ENCODE measurements at regions not wholly inside any gene's neighbourhood (a gene's known extent, or its start where the extent isn't known, plus 50 kb on each side); places are given as distances from the start of the nearest gene placed in this dataset.
"Not testable (repeated sequence)": the region's sequence is repeated elsewhere in the genome, so short reads cannot be mapped to it uniquely, and the experiment has no call there.

DNA sequence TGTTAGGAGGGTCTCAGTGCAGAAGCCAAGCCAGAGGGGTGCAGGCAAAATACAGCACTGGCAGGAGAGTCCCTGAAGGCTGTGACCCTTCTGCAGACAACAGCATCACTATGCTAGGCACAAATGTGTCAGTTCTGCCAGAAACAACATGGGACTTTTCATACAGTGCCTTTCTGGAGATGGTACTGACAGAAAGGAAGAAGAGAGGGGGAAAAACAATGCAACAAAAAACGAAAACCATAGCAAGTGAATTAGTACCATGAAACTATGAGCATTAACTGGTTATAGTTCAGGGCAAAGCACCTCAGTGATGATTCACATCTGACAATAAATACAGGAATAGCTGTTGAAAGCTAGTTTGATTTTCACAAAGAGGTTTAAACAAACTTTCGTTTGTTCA is 140.8 kb upstream of the NBPF11 start:
- H3K27me3 ChIP-seq (ENCODE audit: insufficient read depth, low read length): peaks cover 4% of the 10 kb centered on the region; the same call in 1 of the 2 replicates
- H3K4me2 ChIP-seq (ENCODE audit: low read length): no peak overlapping the region
- no peaks in the 10 kb centered on the region for H3K36me3 ChIP-seq (ENCODE audit: insufficient read depth, low read length)
- H3K79me2 ChIP-seq (ENCODE audit: insufficient read depth, low read length): no peaks in the 10 kb centered on the region
- H3F3A ChIP-seq (ENCODE audit: insufficient read depth, low read length): no peaks in the 10 kb centered on the region
- no peaks in the 10 kb centered on the region for H3K9me3 ChIP-seq (ENCODE audit: low read length)
- TF ChIP-seq, protein P1, sequence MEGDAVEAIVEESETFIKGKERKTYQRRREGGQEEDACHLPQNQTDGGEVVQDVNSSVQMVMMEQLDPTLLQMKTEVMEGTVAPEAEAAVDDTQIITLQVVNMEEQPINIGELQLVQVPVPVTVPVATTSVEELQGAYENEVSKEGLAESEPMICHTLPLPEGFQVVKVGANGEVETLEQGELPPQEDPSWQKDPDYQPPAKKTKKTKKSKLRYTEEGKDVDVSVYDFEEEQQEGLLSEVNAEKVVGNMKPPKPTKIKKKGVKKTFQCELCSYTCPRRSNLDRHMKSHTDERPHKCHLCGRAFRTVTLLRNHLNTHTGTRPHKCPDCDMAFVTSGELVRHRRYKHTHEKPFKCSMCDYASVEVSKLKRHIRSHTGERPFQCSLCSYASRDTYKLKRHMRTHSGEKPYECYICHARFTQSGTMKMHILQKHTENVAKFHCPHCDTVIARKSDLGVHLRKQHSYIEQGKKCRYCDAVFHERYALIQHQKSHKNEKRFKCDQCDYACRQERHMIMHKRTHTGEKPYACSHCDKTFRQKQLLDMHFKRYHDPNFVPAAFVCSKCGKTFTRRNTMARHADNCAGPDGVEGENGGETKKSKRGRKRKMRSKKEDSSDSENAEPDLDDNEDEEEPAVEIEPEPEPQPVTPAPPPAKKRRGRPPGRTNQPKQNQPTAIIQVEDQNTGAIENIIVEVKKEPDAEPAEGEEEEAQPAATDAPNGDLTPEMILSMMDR (IDR thresholded peaks at IDR 0.05; ENCODE audit: low read length): no peak
- no peak for TF ChIP-seq EZH2 (IDR thresholded peaks at IDR 0.05; ENCODE audit: borderline replicate concordance, low read length)
- H4K20me1 ChIP-seq (ENCODE audit: insufficient read depth, low read length): no peaks in the 10 kb centered on the region
- no peak overlapping the region for H3K9ac ChIP-seq (ENCODE audit: low read length)
- H3K4me3 ChIP-seq (ENCODE audit: low read depth, low read length, poor library complexity, severe bottlenecking): no peak overlapping the region
- no peak overlapping the region for H2AFZ ChIP-seq (ENCODE audit: low read length)
- H3K4me1 ChIP-seq (ENCODE audit: insufficient read depth, low read length, severe bottlenecking): no peaks in the 10 kb centered on the region
- no peak overlapping the region for H3K27ac ChIP-seq (ENCODE audit: low read depth, low read length, poor library complexity, severe bottlenecking)
- H3K9me2 ChIP-seq (ENCODE audit: low read depth, low read length): no peaks in the 10 kb centered on the region

- Histone ChIP-seq H3K9me3 (ENCODE audit: low read length) (no peaks in the 10 kb centered on the region), H3K27me3 (ENCODE audit: insufficient read depth, low read length) (peaks cover 4% of the 10 kb centered on the region; the same call in 1 of the 2 replicates), H2AFZ (ENCODE audit: low read length) (no peak overlapping the region), H3K9me2 (ENCODE audit: low read depth, low read length) (no peaks in the 10 kb centered on the region), H3K36me3 (ENCODE audit: insufficient read depth, low read length) (no peaks in the 10 kb centered on the region), H3K4me1 (ENCODE audit: insufficient read depth, low read length, severe bottlenecking) (no peaks in the 10 kb centered on the region), H3K79me2 (ENCODE audit: insufficient read depth, low read length) (no peaks in the 10 kb centered on the region), H3K4me2 (ENCODE audit: low read length) (no peak overlapping the region), H4K20me1 (ENCODE audit: insufficient read depth, low read length) (no peaks in the 10 kb centered on the region), H3K9ac (ENCODE audit: low read length) (no peak overlapping the region), H3K27ac (ENCODE audit: low read depth, low read length, poor library complexity, severe bottlenecking) (no peak overlapping the region), H3F3A (ENCODE audit: insufficient read depth, low read length) (no peaks in the 10 kb centered on the region), H3K4me3 (ENCODE audit: low read depth, low read length, poor library complexity, severe bottlenecking) (no peak overlapping the region)
- no peak for TF ChIP-seq EZH2 (IDR thresholded peaks at IDR 0.05; ENCODE audit: borderline replicate concordance, low read length)
- TF ChIP-seq, protein P1 (IDR thresholded peaks at IDR 0.05; ENCODE audit: low read length): no peak
These were observed 138.8 kb upstream of the NBPF11 start for GRCh38 chr1:148290881-148291280.

DNA sequence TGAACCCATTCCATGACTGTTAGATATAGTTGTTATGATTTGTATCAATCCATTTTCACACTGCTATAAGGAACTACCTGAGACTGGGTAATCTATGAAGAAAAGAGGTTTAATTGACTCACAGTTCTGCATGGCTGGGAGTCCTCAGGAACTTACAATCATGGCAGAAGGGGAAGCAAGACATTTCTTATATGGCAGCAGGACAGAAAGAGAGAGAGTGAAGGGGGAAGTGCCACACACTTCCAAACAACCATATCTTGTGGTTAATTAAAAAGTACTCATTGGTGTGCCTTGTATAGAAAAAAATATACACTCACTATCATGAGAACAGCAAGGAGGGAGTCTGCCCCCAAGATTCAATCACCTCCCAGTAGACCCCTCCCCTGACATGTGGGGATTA is 137.6 kb upstream of the NBPF11 start:
- H4K20me1 ChIP-seq (ENCODE audit: insufficient read depth, low read length): no peaks in the 10 kb centered on the region
- no peaks in the 10 kb centered on the region for H3K9me3 ChIP-seq (ENCODE audit: low read length)
- H3K4me1 ChIP-seq (ENCODE audit: insufficient read depth, low read length, severe bottlenecking): no peaks in the 10 kb centered on the region
- H3K36me3 ChIP-seq (ENCODE audit: insufficient read depth, low read length): no peaks in the 10 kb centered on the region
- H3F3A ChIP-seq (ENCODE audit: insufficient read depth, low read length): no peaks in the 10 kb centered on the region
- no peak overlapping the region for H2AFZ ChIP-seq (ENCODE audit: low read length)
- H3K27me3 ChIP-seq (ENCODE audit: insufficient read depth, low read length): peaks cover 4% of the 10 kb centered on the region; the same call in 1 of the 2 replicates
- no peak overlapping the region for H3K4me2 ChIP-seq (ENCODE audit: low read length)
- no peak overlapping the region for H3K4me3 ChIP-seq (ENCODE audit: low read depth, low read length, poor library complexity, severe bottlenecking)
- H3K79me2 ChIP-seq (ENCODE audit: insufficient read depth, low read length): no peaks in the 10 kb centered on the region
- TF ChIP-seq, protein P1 (IDR thresholded peaks at IDR 0.05; ENCODE audit: low read length): no peak
- TF ChIP-seq EZH2 (IDR thresholded peaks at IDR 0.05; ENCODE audit: borderline replicate concordance, low read length): no peak
- H3K9ac ChIP-seq (ENCODE audit: low read length): no peak overlapping the region
- no peak overlapping the region for H3K27ac ChIP-seq (ENCODE audit: low read depth, low read length, poor library complexity, severe bottlenecking)
- H3K9me2 ChIP-seq (ENCODE audit: low read depth, low read length): no peaks in the 10 kb centered on the region

DNA sequence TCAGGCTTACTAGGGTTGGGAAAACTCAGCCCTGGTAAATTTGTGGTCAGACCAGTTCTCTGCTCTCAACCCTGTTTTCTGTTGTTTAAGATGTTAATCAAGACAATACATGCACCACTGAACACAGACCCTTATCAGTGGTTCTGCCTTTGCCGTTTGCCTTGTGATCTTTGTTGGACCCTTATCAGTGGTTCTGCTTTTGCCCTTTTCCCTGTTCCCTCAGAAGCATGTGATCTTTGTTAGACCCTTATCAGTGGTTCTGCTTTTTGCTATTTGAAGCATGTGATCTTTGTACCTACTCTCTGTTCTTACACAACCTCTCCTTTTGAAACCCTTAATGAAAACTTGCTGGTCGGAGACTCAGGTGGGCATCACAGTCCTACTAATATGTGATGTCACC is 133.9 kb upstream of the NBPF11 start:
- not testable (repeated sequence) for H3K36me3 ChIP-seq (ENCODE audit: insufficient read depth, low read length); H3K4me1 ChIP-seq (ENCODE audit: insufficient read depth, low read length, severe bottlenecking); H3K79me2 ChIP-seq (ENCODE audit: insufficient read depth, low read length); H3K4me3 ChIP-seq (ENCODE audit: low read depth, low read length, poor library complexity, severe bottlenecking); H3F3A ChIP-seq (ENCODE audit: insufficient read depth, low read length); H2AFZ ChIP-seq (ENCODE audit: low read length); H3K27me3 ChIP-seq (ENCODE audit: insufficient read depth, low read length); H3K9me3 ChIP-seq (ENCODE audit: low read length); H3K9ac ChIP-seq (ENCODE audit: low read length); H3K4me2 ChIP-seq (ENCODE audit: low read length); H3K9me2 ChIP-seq (ENCODE audit: low read depth, low read length); H3K27ac ChIP-seq (ENCODE audit: low read depth, low read length, poor library complexity, severe bottlenecking); H4K20me1 ChIP-seq (ENCODE audit: insufficient read depth, low read length)

DNA sequence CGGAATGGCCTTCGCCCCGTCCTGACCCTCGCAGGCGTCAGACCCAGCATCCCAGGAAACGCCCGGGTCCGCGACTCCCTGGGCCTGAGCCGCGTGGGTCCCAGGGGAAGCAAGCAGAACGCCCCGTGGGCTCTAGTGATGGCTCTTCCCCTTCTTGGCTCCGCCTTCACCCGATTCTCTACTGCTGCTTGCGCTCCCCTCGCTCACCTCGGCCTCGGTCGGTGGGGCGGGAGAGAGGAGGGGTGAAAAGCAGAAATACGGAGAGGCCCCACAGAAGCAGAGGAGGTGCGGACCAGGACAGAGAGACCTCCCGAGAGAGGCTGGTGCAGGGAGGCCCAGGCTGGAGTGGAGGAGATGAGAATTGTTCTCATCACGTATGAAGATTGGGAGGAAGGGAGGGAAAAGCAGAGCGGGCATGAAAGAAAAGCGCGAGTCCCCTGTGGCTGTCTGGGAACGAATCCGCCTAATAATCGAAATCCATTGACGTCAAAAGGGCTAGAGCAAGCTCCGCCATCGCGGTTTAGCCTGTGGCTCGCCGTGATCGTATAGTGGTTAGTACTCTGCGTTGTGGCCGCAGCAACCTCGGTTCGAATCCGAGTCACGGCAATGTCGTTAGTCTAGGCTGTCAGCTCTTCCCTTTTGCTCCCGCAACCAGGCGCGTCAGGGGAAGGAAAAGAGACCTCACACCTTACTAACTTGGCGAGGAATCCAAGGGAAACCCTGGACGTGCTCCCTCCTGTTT is 128.9 kb upstream of the NBPF11 start:
- H2AFZ ChIP-seq (ENCODE audit: low read length): not testable (repeated sequence)

More for the DNA sequence above, 128.9 kb upstream of the NBPF11 start:
- not testable (repeated sequence) for H3K9me3 ChIP-seq (ENCODE audit: low read length); H3K4me1 ChIP-seq (ENCODE audit: insufficient read depth, low read length, severe bottlenecking); H3K9me2 ChIP-seq (ENCODE audit: low read depth, low read length); H3F3A ChIP-seq (ENCODE audit: insufficient read depth, low read length); H4K20me1 ChIP-seq (ENCODE audit: insufficient read depth, low read length); H3K79me2 ChIP-seq (ENCODE audit: insufficient read depth, low read length); H3K27me3 ChIP-seq (ENCODE audit: insufficient read depth, low read length); H3K36me3 ChIP-seq (ENCODE audit: insufficient read depth, low read length); H3K27ac ChIP-seq (ENCODE audit: low read depth, low read length, poor library complexity, severe bottlenecking)
- Histone ChIP-seq H3K9ac (ENCODE audit: low read length) (peak overlapping the region; percentile 37; the same call in 1 of the 2 replicates), H3K4me3 (ENCODE audit: low read depth, low read length, poor library complexity, severe bottlenecking) (peak overlapping the region; percentile 56), H3K4me2 (ENCODE audit: low read length) (peak overlapping the region; percentile 61)
